ENCODE measurements at regions not wholly inside any gene's neighbourhood (a gene's known extent, or its start where the extent isn't known, plus 50 kb on each side); places are given as distances from the start of the nearest gene placed in this dataset.
"Not testable (repeated sequence)": the region's sequence is repeated elsewhere in the genome, so short reads cannot be mapped to it uniquely, and the experiment has no call there.

- TF ChIP-seq POLR2A, CTCF (IDR thresholded peaks at IDR 0.05): not testable (repeated sequence)
Measured at GRCh38 chr18:14991934-14992445, 244.0 kb downstream of the ANKRD30B start.
